Stimulated activated CD4-positive, alpha-beta T cell treated with anti-CD3 and anti-CD28 coated beads, Interleukin-4, amount 100 ng/mL, for 24 hours (primary cell): ENCODE measurements at regions not wholly inside any gene's neighbourhood (a gene's known extent, or its start where the extent isn't known, plus 50 kb on each side); places are given as distances from the start of the nearest gene placed in this dataset.
"Not testable (repeated sequence)": the region's sequence is repeated elsewhere in the genome, so short reads cannot be mapped to it uniquely, and the experiment has no call there.

ENCODE experiments used
- DNase-seq: peaks from one replicate; pipeline ENCODE4 v3.0.0-alpha.2; 2020

DNA sequence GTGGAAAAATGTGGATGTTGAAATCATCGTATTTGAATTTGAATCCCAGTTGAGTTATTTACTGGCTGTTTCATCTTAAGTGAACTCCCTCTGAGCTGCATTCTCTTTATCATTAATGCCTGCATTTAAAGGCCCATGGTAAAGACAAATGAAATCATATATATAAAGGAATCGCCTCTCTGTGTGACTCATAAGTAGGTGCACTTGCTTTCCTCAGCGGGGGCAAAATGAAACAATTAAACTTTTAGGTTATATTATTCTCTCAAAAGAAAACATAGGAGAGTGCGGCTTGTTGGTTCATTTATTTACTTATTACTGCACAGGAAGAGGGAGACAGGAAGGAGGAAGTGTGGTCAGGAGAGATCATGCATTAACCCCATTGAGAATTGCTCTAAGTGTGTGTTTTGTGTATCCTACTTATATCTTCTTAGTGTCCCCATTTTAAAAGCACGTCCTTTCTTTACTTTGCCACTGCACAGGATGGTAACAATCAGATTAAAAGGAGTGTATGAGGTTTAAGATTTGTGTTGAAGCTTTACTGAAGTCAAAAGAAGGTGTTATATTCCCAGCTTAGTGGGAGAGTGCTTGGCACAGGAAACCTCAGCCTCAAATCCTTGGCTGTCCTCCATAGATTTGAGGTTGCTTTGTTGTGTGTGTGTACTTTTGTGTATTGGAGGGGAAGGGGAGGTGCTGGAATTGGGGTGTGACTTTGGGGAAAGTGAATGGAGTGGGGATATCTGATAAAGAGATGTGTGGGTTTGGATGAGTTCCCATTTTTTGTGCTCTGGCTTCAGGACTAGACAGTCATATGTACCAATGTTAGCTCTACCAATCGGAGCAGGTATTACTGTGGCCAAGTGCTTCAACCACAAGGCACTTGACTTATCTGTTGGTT is 595.8 kb upstream of the NR2F2 start:
- DNase-seq = no peak

- DNase-seq = no peak
Observed at GRCh38 chr15:95737060-95737459, 593.4 kb upstream of the NR2F2 start.

- no peak for DNase-seq
Observed at GRCh38 chr15:95739131-95739530, 591.4 kb upstream of the NR2F2 start.

GRCh38 chr15:95741830-95742229 is 588.7 kb upstream of the NR2F2 start:
- DNase-seq = no peak

- no peak for DNase-seq
Observed at GRCh38 chr15:95742256-95742655, 588.2 kb upstream of the NR2F2 start.

GRCh38 chr15:95742836-95743235 is 587.7 kb upstream of the NR2F2 start:
- DNase-seq = no peak

GRCh38 chr15:95757171-95757570 is 573.3 kb upstream of the NR2F2 start:
- no peak for DNase-seq

- no peak for DNase-seq
Observed at GRCh38 chr15:95758451-95758850, 572.0 kb upstream of the NR2F2 start.

- DNase-seq = no peak
Observed at GRCh38 chr15:95758851-95759250, 571.6 kb upstream of the NR2F2 start.

- DNase-seq = no peak
Observed at GRCh38 chr15:95760508-95760907, 570.0 kb upstream of the NR2F2 start.

DNA sequence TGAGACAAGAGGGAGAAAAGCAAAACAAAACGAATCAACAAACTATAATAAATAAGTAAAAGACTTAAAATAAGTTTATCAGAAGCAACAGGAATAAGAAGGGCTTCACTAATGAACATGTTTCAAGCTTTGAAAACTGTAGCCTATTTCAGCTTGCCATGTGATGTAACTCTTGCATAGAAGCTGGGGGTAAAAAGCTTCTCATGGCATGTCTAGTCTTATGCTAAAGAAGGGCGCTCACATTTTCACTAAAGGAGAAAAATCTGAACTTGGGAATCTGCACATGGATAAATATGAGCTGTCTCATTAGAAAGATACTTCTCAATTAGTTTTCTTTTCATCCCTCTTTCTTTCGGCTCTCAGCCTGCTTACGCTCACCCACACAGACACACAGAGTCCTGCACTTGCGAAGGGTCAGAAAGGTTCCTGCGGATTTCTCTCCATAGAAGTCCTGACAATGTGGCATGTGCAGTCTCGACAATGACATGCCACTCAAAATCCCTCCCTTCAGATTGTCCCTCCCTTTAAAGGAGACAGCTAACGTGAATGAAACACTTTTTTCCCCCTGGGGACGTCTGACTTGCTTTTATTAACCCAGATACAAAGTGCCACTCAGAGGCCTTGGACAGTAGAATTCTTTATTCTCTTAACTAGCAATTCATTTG is 568.9 kb upstream of the NR2F2 start:
- no peak for DNase-seq

- no peak for DNase-seq
Observed at GRCh38 chr15:95763426-95763825, 567.1 kb upstream of the NR2F2 start.

DNA sequence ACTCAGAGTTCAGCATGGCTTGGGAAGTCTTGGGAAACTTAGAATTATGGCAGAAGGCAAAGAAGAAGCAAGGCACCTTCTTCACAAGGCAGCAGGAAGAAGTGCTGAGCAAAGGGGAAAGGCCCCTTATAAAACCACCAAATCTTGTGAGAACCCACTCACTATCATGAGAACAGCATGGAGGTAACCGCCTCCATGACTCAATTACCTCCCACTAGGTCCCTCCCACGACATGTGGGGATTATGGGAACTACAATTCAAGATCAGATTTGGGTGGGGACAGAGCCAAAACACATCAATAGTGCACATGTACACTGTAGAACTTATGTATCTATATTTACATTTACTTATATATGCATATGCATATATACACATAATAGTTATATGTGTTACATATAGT is 565.3 kb upstream of the NR2F2 start:
- no peak for DNase-seq

DNA sequence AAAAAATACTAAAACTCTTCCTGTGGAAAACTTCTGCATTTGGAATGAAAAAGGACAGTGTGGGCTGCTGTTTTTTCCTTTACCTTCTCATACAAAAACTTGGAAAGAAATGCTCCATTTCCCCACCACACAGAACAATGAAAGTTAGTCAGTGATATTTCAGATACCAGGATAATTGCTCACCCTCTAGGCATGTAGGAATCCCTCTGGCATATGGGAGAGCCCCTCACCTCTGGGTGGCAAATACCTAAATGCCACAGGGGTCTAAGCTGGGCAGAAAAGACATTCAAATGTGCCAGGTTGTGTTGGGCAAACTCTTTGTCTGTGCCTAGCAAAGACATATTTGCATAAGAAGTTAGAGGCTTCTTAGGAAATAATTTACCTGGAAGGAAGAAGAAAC is 560.3 kb upstream of the NR2F2 start:
- no peak for DNase-seq

- DNase-seq = no peak
Observed at GRCh38 chr15:95772982-95773381, 557.5 kb upstream of the NR2F2 start.

- no peak for DNase-seq
Observed at GRCh38 chr15:95784508-95784907, 546.0 kb upstream of the NR2F2 start.

DNA sequence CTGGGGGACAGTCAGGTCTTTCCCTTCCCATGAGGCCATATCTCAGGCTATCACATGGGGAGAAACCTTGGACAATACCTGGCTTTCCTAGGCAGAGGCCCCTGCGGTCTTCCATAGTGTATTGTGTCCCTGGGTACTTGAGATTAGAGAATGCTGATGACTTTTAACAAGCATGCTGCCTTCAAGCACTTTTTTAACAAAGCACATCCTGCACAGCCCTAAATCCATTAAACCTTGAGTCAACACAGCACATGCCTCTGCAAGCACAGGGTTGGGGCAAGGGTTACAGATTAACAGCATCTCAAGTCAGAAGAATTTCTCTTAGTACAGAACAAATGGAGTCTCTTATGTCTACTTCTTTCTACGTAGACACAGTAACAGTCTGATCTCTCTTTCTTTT is 545.2 kb upstream of the NR2F2 start:
- not testable (repeated sequence) for DNase-seq

DNA sequence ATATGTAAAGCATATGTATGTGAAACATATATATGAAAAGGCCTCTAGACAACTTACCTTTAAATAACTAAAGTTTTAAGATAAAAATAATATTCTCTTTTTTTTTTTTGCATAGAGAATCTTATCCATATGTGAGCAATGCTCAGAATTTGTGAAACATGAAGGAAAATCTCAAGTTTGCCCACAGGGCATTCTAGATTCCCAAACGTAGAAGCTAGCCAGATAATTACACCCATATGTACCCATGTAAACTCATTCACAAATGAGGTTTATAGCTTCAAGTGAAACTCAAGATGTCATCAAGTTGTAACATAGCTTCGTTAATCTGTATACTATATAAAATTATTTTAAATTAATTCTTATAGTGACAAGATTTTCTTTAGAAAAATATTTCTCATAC is 537.3 kb upstream of the NR2F2 start:
- DNase-seq = no peak

GRCh38 chr15:95795386-95795785 is 535.1 kb upstream of the NR2F2 start:
- no peak for DNase-seq

DNA sequence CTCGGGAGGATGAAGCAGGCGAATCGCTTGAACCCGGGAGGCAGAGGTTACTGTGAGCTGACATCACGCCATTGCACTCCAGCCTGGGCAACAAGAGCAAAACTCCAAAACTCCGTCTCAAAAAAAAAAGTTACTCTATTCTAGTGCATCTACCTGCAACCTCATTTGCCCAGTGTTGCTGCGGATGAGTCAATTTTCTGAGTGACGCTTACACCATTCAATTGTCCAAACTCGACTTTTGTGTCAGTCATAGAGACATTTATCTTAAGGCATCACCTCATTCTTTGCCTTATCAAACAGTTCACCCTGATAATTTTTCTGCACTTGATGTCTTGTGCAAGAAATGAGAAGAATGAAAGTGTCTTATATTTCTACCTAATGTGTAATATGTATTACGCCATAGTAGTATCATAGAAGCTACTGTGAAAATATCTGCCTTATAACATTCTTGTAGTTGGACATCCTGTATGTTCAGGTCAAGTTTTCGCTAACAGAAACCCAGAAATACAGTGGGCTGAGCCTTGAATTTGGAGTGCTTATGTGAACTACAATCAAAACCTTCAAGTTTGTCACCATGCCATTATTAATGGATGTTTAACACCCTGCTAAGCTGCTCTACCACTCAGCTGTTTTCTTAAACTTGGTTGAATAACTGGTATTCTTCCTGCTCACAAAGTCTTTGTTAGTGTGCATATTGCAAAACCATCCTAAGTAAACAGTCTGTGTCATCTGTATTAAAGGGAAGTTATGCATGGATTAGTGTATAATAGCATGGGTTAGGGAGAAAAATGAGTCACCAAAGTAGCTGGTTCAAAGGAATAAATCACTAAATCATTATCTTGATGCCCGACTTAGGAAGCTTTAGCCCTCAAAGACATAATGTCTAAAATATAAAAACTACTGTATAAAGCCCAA is 531.0 kb upstream of the NR2F2 start:
- DNase-seq = no peak

- DNase-seq = no peak
Observed at GRCh38 chr15:95804484-95804883, 526.0 kb upstream of the NR2F2 start.

DNA sequence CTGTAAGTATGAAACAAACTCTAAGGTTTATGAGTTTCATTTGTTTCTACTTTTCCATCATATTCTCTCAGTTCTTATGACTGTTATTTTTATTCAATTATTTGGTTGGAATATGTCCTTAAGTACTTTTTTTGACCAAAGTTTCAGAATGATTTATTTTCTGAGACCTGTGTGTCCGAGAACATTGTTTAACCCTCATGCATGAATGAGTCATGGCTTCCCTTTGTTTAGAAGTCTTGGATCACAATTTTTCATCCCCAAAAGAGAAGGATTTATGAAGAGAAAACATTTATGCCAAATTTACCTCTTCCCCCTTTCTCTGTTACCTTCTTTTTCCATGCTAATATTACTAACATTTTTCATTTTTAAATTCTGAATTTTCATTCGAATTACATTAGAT is 518.0 kb upstream of the NR2F2 start:
- DNase-seq = no peak

- no peak for DNase-seq
Observed at GRCh38 chr15:95814908-95815307, 515.6 kb upstream of the NR2F2 start.
